Effector CD8-positive, alpha-beta T cell (primary cell): ENCODE measurements at regions not wholly inside any gene's neighbourhood (a gene's known extent, or its start where the extent isn't known, plus 50 kb on each side); places are given as distances from the start of the nearest gene placed in this dataset.
"Not testable (repeated sequence)": the region's sequence is repeated elsewhere in the genome, so short reads cannot be mapped to it uniquely, and the experiment has no call there.

ENCODE experiments used
- DNase-seq: peaks from one replicate; lab custom pipeline; 2025; lab: John Stamatoyannopoulos, UW

DNA sequence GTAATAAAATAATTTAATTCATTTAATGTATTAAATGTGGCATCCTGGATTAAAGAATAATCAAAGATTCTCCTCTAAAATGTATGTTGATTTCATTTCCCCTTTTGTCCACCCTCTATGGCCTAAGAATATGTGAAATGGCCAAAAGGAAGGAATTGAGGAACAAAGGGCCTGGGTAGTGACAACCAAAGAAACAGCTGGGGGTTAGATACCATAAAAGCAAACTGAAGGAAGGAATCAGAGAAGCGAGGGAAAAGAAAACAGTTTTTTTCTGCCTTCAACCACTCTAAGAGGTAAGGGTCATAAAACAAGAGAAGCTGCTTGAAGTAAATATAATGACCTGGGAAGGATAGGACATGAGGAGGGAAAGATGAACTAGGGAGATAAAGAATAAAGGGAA lies 139.3 kb downstream of the FAM76B start:
- no peak for DNase-seq

DNA sequence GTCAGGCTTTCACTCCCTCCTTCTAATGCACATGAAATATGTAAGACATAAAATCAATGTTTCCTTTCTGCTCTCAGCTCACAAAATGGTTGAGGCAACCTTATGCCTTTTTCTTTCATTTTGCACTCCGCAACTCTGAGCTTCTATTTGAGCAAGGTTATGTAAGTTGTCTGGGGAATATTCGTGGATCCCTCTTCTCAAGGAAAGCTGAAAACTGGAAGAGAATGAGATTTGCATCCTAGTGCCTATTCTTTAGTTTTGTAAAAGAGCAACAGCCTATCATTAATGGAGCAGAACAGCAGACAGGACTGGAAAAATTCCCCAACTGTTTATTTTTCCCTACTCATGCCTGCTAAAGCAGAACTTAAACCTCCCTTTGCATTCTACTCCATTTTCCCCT lies 141.7 kb downstream of the FAM76B start:
- no peak for DNase-seq

DNA sequence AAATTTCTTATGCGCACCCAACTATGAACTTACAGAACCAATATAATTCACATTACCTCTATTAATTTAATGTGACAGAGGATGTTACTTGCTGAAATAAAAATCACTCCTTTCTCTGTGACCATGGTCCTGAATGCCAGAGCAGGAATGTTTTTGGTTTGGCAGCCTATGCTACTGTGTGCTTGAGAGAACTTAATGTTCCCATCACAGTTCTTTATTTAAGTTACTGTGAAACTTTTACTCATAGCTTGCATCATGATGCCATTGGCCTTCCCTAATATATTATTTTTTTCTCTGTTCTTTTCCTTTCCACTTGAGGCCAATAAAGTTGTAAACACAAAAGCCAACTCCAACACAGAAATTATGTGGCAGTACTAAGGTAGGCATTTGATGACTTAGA lies 142.2 kb downstream of the FAM76B start:
- no peak for DNase-seq

DNA sequence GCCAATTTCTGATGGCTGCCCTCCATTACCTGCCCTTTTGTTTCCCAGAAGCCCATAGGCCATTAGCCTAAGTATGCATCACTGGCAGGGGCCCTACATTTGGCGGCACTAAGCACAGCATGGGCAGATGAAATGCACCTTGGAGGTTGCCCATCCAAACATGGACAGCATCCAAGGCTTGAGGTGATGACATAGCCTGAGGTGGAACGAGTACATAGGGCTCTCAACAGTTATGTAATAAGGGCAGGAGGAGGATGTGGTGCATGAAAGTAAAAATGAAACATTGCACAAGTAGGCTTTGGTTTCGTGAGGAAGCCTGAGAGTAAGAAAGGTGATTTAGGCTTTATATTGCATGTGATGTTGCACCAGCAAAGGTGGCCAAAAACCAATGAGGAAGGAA lies 148.1 kb downstream of the FAM76B start:
- DNase-seq = no peak

DNA sequence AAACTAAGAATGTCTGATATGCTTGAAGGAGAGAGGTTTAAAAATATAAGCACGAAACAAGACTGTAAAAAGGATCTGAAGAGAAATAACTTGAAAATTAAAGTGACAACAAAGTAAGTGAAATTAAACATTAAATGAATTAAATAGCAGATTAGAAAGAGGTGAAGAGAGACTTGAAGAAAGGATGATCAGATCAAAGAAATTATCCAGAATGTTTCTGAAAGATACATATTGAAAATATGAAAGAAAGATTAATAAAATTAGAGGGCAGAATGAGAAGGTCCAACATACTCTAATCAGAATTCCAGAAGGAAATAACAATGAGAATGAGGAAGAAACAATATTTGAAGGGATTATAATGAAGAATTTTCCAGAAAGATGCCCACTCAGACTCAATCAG lies 151.1 kb downstream of the FAM76B start:
- no peak for DNase-seq

DNA sequence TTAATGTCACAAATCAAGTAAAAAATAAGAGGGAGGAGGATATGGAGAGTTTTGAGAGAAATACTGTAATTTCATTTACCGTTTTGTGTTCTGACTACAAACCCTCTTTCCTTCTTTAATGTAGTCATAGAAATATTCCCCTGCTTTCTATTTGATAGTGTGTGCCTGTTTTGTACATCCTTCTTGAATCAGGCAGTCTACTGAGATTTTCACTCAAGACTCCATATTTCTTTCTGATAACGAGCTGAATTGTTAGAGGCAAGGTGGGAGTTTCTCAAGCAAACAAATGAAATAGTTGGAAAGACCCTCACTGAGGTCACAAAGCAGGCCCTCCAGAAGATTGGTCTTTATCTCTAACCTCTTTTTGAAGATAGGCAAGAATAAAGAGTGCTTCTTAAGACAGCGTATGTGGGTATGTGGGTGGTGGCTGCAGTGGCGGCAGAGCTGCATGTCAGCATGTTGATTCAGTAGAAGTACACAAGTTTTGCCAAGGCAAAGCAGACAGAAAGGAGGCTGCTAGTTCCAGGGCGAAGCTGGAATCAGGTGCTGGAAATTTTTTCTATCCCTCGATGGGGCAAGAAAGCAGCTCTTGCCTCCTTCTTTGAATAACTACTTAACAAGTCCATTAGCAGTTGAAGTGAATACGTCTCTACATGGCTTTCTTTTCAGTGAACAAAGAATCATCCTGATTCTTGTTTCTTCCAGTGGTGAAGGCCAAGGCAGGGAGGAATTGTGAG lies 164.2 kb downstream of the FAM76B start:
- DNase-seq = no peak

DNA sequence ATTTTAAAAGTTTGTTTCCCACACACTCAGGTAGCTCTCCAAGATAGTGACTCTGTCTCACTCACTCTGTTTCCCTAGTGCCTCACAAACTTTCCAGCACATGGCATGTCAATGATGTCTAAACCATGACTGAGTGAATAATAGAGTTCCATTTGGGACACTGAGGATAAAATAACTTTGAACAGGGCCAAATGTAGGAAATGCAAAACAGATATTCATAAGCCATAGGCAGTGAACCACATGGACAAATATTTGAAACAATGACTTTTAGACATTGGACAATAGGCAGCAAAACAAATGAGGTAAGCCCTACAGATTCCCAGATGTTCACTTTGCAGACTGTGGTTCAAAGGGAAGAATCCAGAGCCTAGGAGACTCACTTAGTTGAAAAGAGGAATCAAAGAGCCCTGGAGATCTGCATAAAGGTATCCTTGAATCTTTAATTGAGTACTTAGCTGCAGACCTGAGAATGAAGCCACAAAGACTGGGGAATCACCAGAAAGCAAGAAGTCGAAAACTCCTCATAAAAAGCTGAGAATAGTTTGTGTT lies 173.3 kb downstream of the FAM76B start:
- no peak for DNase-seq

DNA sequence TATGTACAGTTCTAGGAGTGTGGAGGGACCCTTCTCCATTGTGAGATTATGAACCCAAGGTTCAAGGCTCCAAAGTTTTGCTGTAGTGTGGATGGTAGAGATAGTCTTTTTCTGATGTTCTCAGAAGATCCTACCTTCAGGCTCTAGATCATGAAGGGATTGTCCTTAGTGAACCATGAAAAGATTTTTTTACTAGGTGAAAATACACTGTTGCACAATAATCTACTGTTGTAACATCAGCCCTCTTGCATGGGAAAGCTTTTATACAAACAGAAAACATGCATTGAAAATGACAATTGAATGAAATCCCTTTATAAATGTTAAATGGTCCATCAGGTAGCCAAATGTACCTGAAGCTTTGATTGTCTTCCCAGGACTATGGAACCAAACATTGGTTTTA lies 177.8 kb downstream of the FAM76B start:
- no peak for DNase-seq

DNA sequence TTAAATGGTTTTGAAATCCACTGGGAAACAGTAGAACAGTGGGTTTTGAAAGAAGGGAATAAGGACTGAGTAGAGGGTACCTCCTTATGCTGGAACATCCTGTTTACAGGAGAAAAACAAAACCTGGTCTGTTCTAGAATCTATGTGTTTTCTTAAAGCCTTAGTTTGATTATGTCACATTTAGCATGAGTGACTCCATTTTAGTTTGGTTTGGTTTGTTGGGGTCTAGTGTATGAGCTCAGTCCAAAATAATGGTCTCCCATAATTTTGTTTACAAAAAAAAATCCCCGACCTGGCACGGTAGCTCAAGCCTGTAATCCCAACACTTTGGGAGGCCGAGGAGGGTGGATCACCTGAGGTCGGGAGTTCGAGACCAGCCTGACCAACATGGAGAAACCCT lies 179.4 kb downstream of the FAM76B start:
- DNase-seq = not testable (repeated sequence)

DNA sequence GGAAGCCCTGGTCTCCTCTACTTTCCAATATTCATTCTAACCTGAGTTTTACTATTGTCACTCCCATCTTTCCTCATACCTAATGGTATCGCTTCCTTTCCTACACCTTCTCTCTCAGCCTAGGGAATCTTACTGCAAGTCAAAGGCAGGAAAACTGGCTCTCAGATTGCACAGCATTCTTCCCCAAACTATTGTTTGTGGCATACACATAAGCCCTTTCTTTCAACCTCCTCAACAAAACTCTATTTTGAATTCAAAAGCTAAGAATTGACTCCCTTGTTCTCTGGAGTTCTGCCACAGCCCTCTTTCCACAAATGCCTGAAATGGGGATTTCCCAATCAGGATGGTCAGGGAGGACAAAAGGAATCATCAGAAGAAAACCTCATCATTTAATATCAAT lies 181.5 kb downstream of the FAM76B start:
- no peak for DNase-seq

DNA sequence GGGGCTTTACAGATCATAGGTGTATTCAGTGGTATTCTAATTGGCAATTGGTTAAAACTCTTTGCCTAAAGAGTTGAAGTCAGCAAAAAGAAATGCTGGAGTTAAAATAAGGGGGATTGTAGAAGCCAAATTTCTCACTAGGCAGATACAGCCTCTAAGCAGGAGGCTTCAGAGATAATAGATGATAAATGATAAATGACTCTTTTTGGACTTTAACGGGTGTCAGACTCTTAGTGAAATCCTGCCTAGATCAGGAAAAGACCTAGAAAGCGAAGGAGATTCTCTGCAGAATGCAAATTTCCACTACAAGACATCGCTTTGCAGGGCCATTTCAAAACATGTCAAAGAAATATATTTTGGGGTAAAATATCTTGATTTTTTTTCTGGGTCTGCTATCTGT lies 182.8 kb downstream of the FAM76B start:
- no peak for DNase-seq

DNA sequence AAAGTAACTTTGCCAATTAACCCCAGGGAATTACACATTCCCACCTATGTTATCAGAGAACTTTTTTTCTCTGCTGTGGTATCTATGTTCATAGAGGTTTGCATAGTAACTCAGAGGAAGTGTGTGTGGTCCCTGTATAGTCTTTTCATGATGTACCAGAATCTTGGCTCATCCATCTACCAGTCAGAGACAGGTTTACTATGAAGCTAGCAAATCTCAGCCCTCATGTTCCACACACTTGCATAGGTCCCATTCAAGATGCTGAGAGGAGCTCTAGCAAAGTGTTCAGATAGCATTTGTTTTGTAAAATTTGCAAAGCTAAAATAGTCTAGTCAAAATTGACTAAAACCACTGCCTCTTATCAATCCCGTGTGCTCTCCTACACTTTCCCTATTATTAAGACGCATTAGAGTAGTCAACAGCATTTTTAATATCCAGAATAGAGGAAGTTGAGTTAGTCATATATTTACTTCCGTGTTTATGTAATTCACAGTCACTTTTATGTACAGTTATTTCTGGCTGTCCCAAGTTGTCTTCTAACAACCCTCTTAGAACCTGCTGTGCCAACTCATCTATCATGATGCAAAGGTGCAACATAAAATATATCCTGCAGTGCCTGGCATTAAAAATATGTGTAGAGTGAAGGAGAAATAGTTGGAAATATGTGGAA lies 184.2 kb downstream of the FAM76B start:
- no peak for DNase-seq

DNA sequence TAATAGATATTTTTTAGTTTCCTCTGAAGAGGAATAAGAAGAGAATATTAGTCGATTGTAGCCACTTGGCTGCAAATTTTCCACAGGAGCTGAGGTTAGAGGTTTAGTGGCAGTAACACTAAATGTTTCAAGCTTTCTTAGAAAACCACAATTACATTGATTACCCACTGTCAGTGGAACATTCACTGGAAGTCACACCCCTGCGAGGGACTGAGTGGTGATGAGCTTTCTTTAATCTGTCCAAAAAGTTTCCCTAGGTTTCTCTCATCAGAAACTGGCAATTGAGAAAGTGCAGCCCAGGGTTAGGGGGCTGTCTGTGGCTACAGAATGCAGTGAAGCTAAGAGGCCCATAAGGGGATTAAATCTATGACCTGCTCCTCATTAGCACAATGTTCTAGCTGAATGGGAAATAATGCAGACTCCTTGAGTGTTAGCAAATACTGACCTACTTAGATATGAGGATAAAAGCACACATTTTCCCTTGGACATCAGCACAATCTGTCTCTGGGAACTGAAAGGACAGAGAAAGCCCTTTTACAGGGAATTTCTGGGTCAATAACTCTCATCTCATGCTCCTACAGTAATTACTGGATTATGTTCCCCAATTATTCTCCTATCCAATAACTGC lies 189.5 kb downstream of the FAM76B start:
- DNase-seq = no peak

DNA sequence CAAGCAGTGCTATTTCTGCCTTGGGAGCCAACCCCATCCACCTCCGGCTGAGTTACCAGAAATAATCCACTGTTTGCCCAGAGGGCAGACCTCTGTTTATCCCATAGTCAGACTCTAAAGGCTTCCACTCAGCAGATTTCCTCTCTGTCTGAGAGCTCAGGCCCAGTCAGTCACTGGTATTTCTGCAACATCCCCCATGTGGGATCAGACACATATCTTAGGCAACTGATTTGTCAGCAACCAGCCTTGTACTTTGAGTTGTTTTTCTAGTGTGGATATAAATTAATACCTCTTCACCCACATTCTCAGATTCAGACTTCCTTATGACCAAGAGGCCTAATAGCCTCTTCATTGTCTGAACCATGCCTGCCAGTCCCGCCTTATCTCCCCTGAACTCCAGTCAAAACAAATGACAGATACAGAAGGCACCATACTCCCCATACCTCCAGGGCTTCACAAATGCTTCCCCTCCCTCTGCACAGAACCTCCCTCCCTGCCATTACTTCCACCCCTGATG lies 193.6 kb downstream of the FAM76B start:
- DNase-seq = no peak

DNA sequence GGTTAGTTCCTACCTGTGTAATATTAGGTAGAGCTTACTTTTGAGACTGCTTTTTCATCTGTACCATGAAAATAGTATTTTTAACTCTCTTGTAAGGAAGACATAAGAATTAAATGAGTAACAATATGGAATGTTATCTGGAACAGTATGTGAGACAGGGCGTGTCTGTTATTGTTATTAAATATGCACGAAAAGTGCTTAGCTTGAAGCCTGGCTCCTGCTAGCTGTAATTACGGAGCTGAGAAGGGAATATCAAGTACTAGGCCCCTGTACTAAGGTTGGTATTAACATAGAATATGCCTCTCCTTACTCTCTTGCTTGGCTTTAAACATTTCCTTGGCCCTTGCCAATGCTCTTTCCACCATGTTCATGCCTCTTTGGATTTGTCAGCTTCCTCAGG lies 194.0 kb downstream of the FAM76B start:
- no peak for DNase-seq

DNA sequence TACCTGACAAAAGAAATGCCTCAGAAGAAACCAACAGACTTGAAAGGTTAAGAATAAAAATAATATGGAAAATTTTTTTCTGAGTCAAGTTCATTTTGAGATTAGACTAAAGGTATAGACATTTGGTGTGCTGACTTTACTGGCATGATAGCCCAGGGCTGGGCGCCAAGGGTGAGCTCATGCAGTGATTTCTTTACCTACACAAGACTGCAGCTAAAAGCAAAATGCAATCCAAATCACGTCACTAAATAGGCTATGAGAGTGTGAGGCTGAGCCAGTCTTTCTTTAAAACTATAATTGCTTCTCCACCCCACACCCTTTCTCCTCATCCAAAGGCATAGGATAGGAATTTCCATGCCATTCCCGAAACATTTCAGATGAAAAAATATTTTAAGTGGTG lies 196.5 kb downstream of the FAM76B start:
- DNase-seq = no peak

DNA sequence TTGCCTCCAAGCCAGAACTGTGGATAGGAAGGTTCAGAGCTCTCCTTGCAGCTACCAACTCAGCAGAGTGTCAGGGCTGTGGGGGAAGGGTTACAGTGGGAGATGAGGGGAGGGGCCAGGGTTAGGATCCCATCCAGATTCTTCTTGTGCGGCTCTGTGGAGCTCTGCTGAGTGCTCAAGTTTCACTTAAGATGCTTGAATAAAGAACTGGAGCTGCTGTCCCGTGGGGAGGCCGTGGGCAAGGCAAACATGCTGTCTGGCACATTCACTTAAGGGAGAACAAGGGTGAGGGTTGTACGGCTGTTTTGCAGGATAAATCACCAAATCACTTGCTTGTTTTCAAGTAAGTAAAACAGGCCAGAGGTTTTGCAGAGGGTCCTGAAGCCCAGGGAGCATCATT lies 197.1 kb downstream of the FAM76B start:
- no peak for DNase-seq

DNA sequence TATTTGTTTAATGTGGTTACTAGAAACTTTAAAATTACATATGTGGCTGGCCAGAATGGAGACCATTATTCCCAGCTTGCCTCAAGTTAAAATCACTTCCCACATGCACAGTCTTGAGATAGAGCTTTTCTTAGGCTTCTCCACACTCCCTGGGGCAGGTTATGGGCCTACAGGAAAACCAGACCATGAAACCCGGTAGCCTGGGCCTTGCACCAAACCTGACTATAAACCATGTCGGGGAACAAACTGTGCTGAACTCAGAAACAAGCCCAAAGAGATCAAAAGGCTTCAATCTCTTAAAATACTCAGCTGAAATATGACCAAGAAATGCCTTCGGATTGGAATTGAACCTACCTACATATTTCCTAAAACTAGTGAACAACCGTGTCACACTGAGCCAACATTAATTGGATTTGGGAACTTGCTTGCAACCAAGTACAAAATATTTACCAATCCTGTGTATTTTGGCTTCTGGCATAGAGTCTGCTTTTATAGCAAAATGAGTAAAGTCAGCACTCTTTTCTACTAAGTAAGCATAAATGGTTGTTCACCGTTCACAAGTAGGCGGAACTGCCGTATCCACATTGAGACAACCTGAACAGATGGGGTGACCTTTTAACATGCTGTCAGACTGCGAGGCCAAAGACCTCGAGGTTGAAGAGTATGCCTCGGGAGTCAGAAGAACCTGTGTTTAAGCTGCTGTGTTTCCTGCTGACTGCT lies 199.5 kb downstream of the FAM76B start:
- DNase-seq = no peak

DNA sequence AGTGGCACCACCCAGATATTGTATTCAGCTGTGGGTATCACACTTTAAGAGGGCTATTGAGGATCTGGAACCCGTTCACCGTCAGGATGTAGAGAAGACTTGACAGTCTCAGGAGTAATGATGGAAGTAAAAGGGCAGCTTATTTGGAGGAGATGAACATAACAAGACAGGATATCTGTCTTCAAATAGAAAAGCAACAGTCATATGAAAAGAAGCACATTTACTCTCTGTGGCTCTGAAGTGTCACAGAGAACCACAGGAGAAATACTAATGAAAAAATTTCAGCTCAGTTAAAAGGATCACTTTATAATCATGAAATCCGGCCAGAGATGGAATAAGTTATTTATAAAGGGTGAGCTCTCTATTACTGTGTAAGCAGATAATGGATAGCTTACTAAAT lies 200.8 kb downstream of the FAM76B start:
- DNase-seq = no peak

DNA sequence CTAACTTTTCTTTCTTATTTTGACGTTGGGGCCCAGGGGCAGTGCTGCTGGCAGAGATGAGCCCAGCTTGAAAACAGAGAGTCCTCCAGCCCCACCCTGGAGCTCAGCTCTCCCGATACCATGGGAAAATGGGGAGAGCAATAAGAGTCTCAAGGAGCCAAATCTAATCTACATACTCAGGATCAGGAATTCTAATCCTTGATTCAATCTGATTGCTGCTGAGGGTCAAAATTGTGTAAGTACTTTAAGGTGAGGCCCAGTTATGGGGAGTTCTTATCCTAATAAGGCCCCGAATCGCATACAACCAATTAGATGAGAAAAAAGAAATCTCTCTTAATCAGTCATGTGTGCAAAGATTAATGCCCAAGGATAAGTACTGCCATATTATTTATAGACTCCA lies 202.9 kb downstream of the FAM76B start:
- no peak for DNase-seq

DNA sequence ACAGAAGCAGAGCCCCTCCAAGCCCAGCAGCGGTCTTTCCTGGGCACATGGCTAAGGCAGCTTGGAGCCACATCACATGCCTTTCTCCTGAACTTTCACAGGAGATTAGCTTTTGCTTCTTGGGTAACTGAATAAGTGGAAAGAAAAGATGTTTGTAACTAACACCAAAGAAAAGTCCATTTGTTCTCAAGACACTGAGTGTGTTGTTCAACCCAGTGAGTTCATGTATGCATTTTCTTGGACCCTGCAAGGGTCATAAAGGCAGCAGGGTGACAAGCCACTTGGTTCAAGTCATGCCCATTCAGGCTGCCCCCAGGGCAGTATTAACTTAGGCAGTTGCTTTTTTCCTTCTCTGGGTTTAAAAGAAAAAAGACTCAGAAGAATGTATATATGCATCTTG lies 203.4 kb downstream of the FAM76B start:
- no peak for DNase-seq

DNA sequence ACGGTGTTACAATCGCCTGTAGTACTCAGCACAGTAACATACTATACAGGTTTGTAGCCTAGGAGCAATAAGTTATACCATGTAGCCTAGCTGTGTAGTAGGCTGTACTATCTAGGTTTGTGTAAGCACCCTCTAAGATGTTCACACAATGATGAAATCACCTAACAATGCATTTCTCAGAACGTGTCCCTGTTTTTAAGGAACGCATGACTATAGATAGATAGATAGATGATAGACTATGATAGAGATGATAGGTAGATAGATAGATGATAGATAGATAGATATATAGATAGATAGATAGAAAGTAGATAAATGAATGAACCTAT lies 203.9 kb downstream of the FAM76B start:
- no peak for DNase-seq
